ENCODE measurements at regions not wholly inside any gene's neighbourhood (a gene's known extent, or its start where the extent isn't known, plus 50 kb on each side); places are given as distances from the start of the nearest gene placed in this dataset.

GRCh38 chr4:42284030-42284429, 113.3 kb upstream of the SHISA3 start:
- no peak for TF ChIP-seq EZH2phosphoT487 (IDR thresholded peaks at IDR 0.05; ENCODE audit: low read depth)
- no peak for TF ChIP-seq CTCF (IDR thresholded peaks at IDR 0.05; ENCODE audit: low read depth, low read length)
